ENCODE measurements at regions not wholly inside any gene's neighbourhood (a gene's known extent, or its start where the extent isn't known, plus 50 kb on each side); places are given as distances from the start of the nearest gene placed in this dataset.

DNA sequence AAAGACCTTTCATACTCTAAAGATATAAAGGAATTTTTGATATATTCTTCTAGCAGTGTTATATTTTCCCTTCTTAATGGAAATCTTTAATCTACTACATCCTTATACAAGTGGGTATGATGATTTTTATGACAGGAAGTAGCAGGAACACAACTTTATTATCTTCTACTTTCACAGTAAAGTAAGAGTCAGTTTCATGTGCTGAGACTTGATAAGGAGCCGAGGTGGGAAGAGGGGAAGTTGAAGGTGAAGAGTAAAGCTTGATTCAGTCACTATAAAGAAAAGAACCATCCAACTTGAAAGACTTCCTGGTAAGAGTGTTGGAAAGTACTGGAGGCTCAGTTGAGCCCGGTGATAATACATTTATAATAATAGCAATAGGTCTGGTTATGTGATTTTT is 82.1 kb upstream of the PTH start:
- TF ChIP-seq, protein P1, sequence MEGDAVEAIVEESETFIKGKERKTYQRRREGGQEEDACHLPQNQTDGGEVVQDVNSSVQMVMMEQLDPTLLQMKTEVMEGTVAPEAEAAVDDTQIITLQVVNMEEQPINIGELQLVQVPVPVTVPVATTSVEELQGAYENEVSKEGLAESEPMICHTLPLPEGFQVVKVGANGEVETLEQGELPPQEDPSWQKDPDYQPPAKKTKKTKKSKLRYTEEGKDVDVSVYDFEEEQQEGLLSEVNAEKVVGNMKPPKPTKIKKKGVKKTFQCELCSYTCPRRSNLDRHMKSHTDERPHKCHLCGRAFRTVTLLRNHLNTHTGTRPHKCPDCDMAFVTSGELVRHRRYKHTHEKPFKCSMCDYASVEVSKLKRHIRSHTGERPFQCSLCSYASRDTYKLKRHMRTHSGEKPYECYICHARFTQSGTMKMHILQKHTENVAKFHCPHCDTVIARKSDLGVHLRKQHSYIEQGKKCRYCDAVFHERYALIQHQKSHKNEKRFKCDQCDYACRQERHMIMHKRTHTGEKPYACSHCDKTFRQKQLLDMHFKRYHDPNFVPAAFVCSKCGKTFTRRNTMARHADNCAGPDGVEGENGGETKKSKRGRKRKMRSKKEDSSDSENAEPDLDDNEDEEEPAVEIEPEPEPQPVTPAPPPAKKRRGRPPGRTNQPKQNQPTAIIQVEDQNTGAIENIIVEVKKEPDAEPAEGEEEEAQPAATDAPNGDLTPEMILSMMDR (conservative IDR thresholded peaks at IDR 0.05; ENCODE audit: low read length): no peak
- no peak for TF ChIP-seq EZH2phosphoT487 (IDR thresholded peaks at IDR 0.05; ENCODE audit: borderline replicate concordance, low read depth, low read length)
